Dermis blood vessel endothelial cell (primary cell): ENCODE measurements at regions not wholly inside any gene's neighbourhood (a gene's known extent, or its start where the extent isn't known, plus 50 kb on each side); places are given as distances from the start of the nearest gene placed in this dataset.
"Not testable (repeated sequence)": the region's sequence is repeated elsewhere in the genome, so short reads cannot be mapped to it uniquely, and the experiment has no call there.

Source experiments
- DNase-seq: peaks from one replicate; pipeline ENCODE4 v3.0.0; 2010

- not testable (repeated sequence) for DNase-seq
Measured at GRCh38 chr7:150110882-150111281, 212.3 kb upstream of the LRRC61 start.

GRCh38 chr7:150111373-150112139, 211.6 kb upstream of the LRRC61 start:
- DNase-seq, result not testable (repeated sequence)

- DNase-seq, result not testable (repeated sequence)
Measured at GRCh38 chr7:150113301-150113700, 209.9 kb upstream of the LRRC61 start.

GRCh38 chr7:150114591-150114990, 208.6 kb upstream of the LRRC61 start:
- not testable (repeated sequence) for DNase-seq

- not testable (repeated sequence) for DNase-seq
Measured at GRCh38 chr7:150119966-150120365, 203.2 kb upstream of the LRRC61 start.

- not testable (repeated sequence) for DNase-seq
Measured at GRCh38 chr7:150125831-150126230, 197.3 kb upstream of the LRRC61 start.

GRCh38 chr7:150134451-150134850, 188.7 kb upstream of the LRRC61 start:
- not testable (repeated sequence) for DNase-seq

- DNase-seq, result not testable (repeated sequence)
Measured at GRCh38 chr7:150135620-150136190, 187.4 kb upstream of the LRRC61 start.

- DNase-seq, result not testable (repeated sequence)
Measured at GRCh38 chr7:150139840-150140239, 183.3 kb upstream of the LRRC61 start.

GRCh38 chr7:150141525-150142345, 181.4 kb upstream of the LRRC61 start:
- not testable (repeated sequence) for DNase-seq

- DNase-seq, result not testable (repeated sequence)
Measured at GRCh38 chr7:150146124-150146523, 177.0 kb upstream of the LRRC61 start.

- DNase-seq, result not testable (repeated sequence)
Measured at GRCh38 chr7:150147524-150147923, 175.6 kb upstream of the LRRC61 start.

GRCh38 chr7:150156015-150156414, 167.1 kb upstream of the LRRC61 start:
- DNase-seq, result not testable (repeated sequence)

- not testable (repeated sequence) for DNase-seq
Measured at GRCh38 chr7:150158696-150159095, 164.5 kb upstream of the LRRC61 start.

GRCh38 chr7:150169515-150169914, 153.6 kb upstream of the LRRC61 start:
- DNase-seq, result not testable (repeated sequence)

GRCh38 chr7:150169943-150170490, 153.1 kb upstream of the LRRC61 start:
- not testable (repeated sequence) for DNase-seq

GRCh38 chr7:150183602-150184001, 139.6 kb upstream of the LRRC61 start:
- DNase-seq, result not testable (repeated sequence)

- DNase-seq, result not testable (repeated sequence)
Measured at GRCh38 chr7:150189963-150190362, 133.2 kb upstream of the LRRC61 start.

- not testable (repeated sequence) for DNase-seq
Measured at GRCh38 chr7:150192541-150192940, 130.6 kb upstream of the LRRC61 start.

GRCh38 chr7:150193866-150194265, 129.3 kb upstream of the LRRC61 start:
- DNase-seq, result not testable (repeated sequence)
